Effector memory CD8-positive, alpha-beta T cell (primary cell): ENCODE measurements at regions not wholly inside any gene's neighbourhood (a gene's known extent, or its start where the extent isn't known, plus 50 kb on each side); places are given as distances from the start of the nearest gene placed in this dataset.

Source experiments
- ATAC-seq: fragments of 150-1000 bp; cut with Tn5 transposase; replicated peaks from 2 replicates; pipeline ENCODE4 v1.10.0; 2021; ENCODE audit warnings: mild to moderate bottlenecking, moderate library complexity
- DNase-seq, 3 experiments: peaks; one replicate each; pipeline ENCODE4 v3.0.0; 2021
- H3K27ac Mint-ChIP-seq, 2 donors: one replicate each; pipeline ENCODE4 v1.8.0; 2022; ENCODE audit warnings: mild to moderate bottlenecking in 2 of 2, mixed read lengths in 2 of 2, moderate library complexity in 2 of 2
- H3K27me3 Mint-ChIP-seq, 2 donors: one replicate each; pipeline ENCODE4 v1.8.0; 2022; ENCODE audit warnings: mixed read lengths in 2 of 2
- H3K36me3 Mint-ChIP-seq: one replicate; pipeline ENCODE4 v1.8.0; 2022; ENCODE audit warnings: mild to moderate bottlenecking, moderate library complexity, mixed read lengths; ENCODE audit not compliant: insufficient read depth
- H3K4me1 Mint-ChIP-seq, 2 donors: one replicate each; pipeline ENCODE4 v1.8.0; 2022; ENCODE audit warnings: low read depth in 2 of 2, mixed read lengths in 2 of 2
- H3K4me3 Mint-ChIP-seq, 2 donors: one replicate each; pipeline ENCODE4 v1.8.0; 2022; ENCODE audit warnings: mild to moderate bottlenecking in 2 of 2, mixed read lengths in 2 of 2, moderate library complexity in 2 of 2
- H3K9me3 Mint-ChIP-seq, 2 donors: one replicate each; pipeline ENCODE4 v1.8.0; 2022; ENCODE audit warnings: mixed read lengths in 2 of 2

- Mint-ChIP-seq H3K27me3 (no peaks in the 10 kb centered on the region), H3K9me3 (peaks cover 6 to 7% of the 10 kb centered on the region in 2 donors), H3K27ac (no peak overlapping the region), H3K36me3 (peaks cover under 1% of the 10 kb centered on the region), H3K4me3 (no peak overlapping the region), H3K4me1 (no peaks in the 10 kb centered on the region)
- no peak for DNase-seq
- ATAC-seq = no peak
These were observed 106.4 kb downstream of the IFI44 start for GRCh38 chr1:78755986-78756385.

GRCh38 chr1:78758506-78758905, 108.9 kb downstream of the IFI44 start:
- no peak for DNase-seq
- no peaks in the 10 kb centered on the region for H3K27me3 Mint-ChIP-seq
- no peaks in the 10 kb centered on the region for H3K36me3 Mint-ChIP-seq
- H3K4me1 Mint-ChIP-seq = no peaks in the 10 kb centered on the region
- H3K9me3 Mint-ChIP-seq = peaks cover 6 to 7% of the 10 kb centered on the region in 2 donors
- no peak overlapping the region for H3K27ac Mint-ChIP-seq
- H3K4me3 Mint-ChIP-seq = no peak overlapping the region
- ATAC-seq = no peak

DNA sequence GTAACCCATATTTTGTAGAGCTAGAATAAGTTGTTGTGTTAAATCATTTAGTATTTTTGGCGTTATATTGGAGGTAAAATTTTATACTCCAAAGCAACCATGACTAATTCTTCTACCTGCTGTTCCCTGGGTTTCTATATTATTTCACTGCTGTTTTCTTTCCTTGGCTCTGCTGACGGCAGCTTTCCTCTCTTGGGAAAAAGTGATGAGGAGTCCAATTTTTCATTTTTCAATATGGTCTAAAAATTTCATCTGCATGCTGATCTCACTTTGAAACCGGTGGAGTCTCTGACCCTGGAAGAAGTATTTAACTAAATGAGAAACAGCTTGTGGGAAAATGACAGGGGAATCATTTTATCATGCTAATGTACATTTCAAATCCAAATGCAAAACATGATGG, 110.2 kb downstream of the IFI44 start:
- Mint-ChIP-seq H3K4me3 (no peak overlapping the region), H3K27ac (no peak overlapping the region), H3K9me3 (peaks cover under 1 to 7% of the 10 kb centered on the region in 2 donors), H3K27me3 (no peaks in the 10 kb centered on the region), H3K4me1 (no peaks in the 10 kb centered on the region), H3K36me3 (no peaks in the 10 kb centered on the region)
- ATAC-seq = no peak
- no peak for DNase-seq

DNA sequence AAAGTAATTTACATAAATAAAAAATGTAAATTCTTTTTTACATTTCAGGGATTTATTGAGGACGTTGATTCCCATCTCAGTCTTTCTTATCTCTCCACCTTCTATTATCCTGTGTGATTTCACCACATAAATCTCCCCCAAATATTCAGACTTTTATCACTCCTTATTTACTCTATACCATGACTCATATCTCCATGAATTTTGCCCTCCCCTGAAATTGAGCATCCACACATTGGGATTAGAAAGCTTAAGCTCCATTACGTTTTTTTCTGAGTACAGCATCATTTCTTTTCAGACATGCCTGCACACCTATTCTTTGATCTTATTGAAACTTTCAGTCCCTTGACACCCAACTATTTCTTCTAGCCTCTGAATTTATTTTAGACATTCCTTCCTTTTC, 111.2 kb downstream of the IFI44 start:
- Mint-ChIP-seq H3K27me3 (no peaks in the 10 kb centered on the region), H3K9me3 (peaks cover 1 to 2% of the 10 kb centered on the region in 2 donors), H3K4me1 (no peaks in the 10 kb centered on the region), H3K36me3 (no peaks in the 10 kb centered on the region), H3K27ac (no peak overlapping the region), H3K4me3 (no peak overlapping the region)
- no peak for DNase-seq
- ATAC-seq = no peak

GRCh38 chr1:78762113-78762512, 112.5 kb downstream of the IFI44 start:
- Mint-ChIP-seq H3K4me1 (no peaks in the 10 kb centered on the region), H3K9me3 (peaks cover 0 to 1% of the 10 kb centered on the region in 2 donors), H3K27me3 (no peaks in the 10 kb centered on the region), H3K27ac (no peak overlapping the region), H3K36me3 (no peaks in the 10 kb centered on the region), H3K4me3 (no peak overlapping the region)
- ATAC-seq (no peak), DNase-seq (no peak)

DNA sequence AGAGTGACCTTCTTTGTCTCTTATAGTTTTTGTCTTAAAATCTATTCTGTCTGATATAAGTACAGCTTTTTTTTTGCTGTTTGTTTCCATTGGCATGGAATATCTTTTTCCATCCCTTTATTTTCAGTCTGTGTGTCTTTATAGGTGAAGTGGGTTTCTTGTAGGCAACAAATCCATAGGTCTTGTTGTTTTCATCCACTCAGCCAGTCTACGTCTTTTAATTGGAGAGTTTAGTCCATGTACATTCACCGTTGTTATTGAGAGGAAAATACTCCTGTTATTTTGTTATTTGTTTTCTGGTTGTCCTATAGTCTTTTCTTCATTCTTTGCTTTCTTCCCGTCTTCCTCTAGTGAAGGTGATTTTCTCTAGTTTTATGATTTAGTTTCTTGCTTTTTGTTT, 115.9 kb downstream of the IFI44 start:
- Mint-ChIP-seq H3K9me3 (peaks cover 0 to 1% of the 10 kb centered on the region in 2 donors), H3K4me3 (no peak overlapping the region), H3K27me3 (no peaks in the 10 kb centered on the region), H3K36me3 (no peaks in the 10 kb centered on the region), H3K27ac (no peak overlapping the region), H3K4me1 (no peaks in the 10 kb centered on the region)
- ATAC-seq = no peak
- no peak for DNase-seq

DNA sequence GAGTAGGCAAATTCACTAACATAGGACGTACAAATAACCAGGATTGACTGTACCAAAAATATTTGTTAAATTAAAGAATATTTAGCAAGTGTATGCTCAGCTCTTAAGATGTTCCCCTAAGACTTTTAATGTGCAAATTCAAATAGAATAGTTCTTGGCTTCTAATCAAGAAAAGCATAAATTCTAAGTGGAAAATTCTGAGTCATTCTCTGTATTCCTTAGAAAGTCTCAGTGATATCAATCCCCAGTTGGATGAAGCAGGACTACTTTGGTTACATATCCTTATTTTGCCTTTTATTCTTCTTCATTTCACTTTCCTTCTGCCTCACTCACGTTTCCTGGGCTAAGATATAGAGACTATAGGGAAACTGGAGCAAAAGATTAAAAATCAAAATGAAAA, 130.2 kb downstream of the IFI44 start:
- no peaks in the 10 kb centered on the region for H3K4me1 Mint-ChIP-seq
- no peaks in the 10 kb centered on the region for H3K27me3 Mint-ChIP-seq
- H3K36me3 Mint-ChIP-seq = no peaks in the 10 kb centered on the region
- no peak for DNase-seq
- H3K27ac Mint-ChIP-seq = no peak overlapping the region
- H3K9me3 Mint-ChIP-seq = peaks cover 0 to 4% of the 10 kb centered on the region in 2 donors
- ATAC-seq = no peak
- no peak overlapping the region for H3K4me3 Mint-ChIP-seq

GRCh38 chr1:78787544-78787943, 137.9 kb downstream of the IFI44 start:
- DNase-seq = no peak
- no peaks in the 10 kb centered on the region for H3K4me1 Mint-ChIP-seq
- no peaks in the 10 kb centered on the region for H3K36me3 Mint-ChIP-seq
- no peaks in the 10 kb centered on the region for H3K27me3 Mint-ChIP-seq
- no peak overlapping the region for H3K27ac Mint-ChIP-seq
- no peak overlapping the region for H3K4me3 Mint-ChIP-seq
- H3K9me3 Mint-ChIP-seq = no peaks in the 10 kb centered on the region
- ATAC-seq = no peak

GRCh38 chr1:78790174-78790573, 140.5 kb downstream of the IFI44 start:
- ATAC-seq (no peak), DNase-seq (no peak)
- no peak overlapping the region for H3K27ac Mint-ChIP-seq
- no peaks in the 10 kb centered on the region for H3K36me3 Mint-ChIP-seq
- H3K9me3 Mint-ChIP-seq = no peaks in the 10 kb centered on the region
- H3K4me3 Mint-ChIP-seq = no peak overlapping the region
- H3K4me1 Mint-ChIP-seq = no peaks in the 10 kb centered on the region
- no peaks in the 10 kb centered on the region for H3K27me3 Mint-ChIP-seq

GRCh38 chr1:78792756-78793155, 143.1 kb downstream of the IFI44 start:
- DNase-seq = no peak
- H3K27ac Mint-ChIP-seq = no peak overlapping the region
- H3K4me3 Mint-ChIP-seq = no peak overlapping the region
- H3K27me3 Mint-ChIP-seq = no peaks in the 10 kb centered on the region
- no peaks in the 10 kb centered on the region for H3K9me3 Mint-ChIP-seq
- ATAC-seq = no peak
- no peaks in the 10 kb centered on the region for H3K36me3 Mint-ChIP-seq
- no peaks in the 10 kb centered on the region for H3K4me1 Mint-ChIP-seq

- DNase-seq (no peak), ATAC-seq (no peak)
- H3K27ac Mint-ChIP-seq = no peak overlapping the region
- no peaks in the 10 kb centered on the region for H3K36me3 Mint-ChIP-seq
- H3K27me3 Mint-ChIP-seq = no peaks in the 10 kb centered on the region
- no peaks in the 10 kb centered on the region for H3K9me3 Mint-ChIP-seq
- H3K4me1 Mint-ChIP-seq = no peaks in the 10 kb centered on the region
- no peak overlapping the region for H3K4me3 Mint-ChIP-seq
These were observed 147.6 kb downstream of the IFI44 start for GRCh38 chr1:78797108-78797781.

DNA sequence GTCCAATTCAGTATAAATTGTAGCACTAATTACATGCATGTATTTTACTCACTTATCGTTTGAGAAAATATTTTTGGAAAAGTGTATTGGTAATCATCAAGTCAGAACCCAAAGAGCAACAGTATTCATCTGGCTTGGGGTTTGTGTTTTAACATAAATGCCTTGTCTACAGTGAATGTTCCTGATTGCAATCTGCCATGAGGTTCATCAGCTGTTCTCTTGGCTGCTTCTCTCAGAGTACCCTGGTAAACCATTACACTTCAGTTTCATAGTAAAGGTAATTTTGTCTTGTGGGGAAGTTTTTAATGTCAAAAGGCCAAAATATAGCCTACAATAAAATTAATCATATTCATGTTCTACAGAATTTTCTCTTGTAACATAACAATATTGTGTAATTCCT, 150.3 kb downstream of the IFI44 start:
- H3K4me1 Mint-ChIP-seq = no peaks in the 10 kb centered on the region
- DNase-seq (no peak), ATAC-seq (no peak)
- no peaks in the 10 kb centered on the region for H3K36me3 Mint-ChIP-seq
- H3K27ac Mint-ChIP-seq = no peak overlapping the region
- no peaks in the 10 kb centered on the region for H3K27me3 Mint-ChIP-seq
- H3K4me3 Mint-ChIP-seq = no peak overlapping the region
- H3K9me3 Mint-ChIP-seq = no peaks in the 10 kb centered on the region

DNA sequence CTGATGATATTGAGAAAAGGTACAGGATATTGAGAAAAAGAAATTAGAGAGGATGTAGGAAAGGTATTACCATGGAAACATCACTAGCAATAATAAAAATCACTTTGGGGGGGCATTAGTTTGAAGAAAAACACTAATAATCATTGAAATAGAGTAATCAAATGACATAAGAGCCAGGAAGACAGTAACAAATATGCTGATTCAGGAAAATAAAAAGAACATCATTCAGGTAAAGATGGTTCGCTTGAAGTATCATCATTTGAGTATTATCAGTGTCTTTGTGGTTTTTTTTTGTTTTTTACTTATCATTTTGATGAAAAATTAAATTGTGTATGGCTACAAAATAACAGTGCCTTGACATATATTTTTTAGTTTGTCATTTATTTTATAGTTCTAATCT, 164.5 kb downstream of the IFI44 start:
- no peak overlapping the region for H3K4me3 Mint-ChIP-seq
- DNase-seq (no peak), ATAC-seq (no peak)
- peaks cover 0 to 7% of the 10 kb centered on the region in 2 donors for H3K9me3 Mint-ChIP-seq
- no peaks in the 10 kb centered on the region for H3K4me1 Mint-ChIP-seq
- no peak overlapping the region for H3K27ac Mint-ChIP-seq
- H3K27me3 Mint-ChIP-seq = no peaks in the 10 kb centered on the region
- H3K36me3 Mint-ChIP-seq = no peaks in the 10 kb centered on the region

- Mint-ChIP-seq H3K27me3 (no peaks in the 10 kb centered on the region), H3K4me1 (no peaks in the 10 kb centered on the region), H3K27ac (no peak overlapping the region), H3K9me3 (no peaks in the 10 kb centered on the region), H3K36me3 (no peaks in the 10 kb centered on the region), H3K4me3 (no peak overlapping the region)
- ATAC-seq (no peak), DNase-seq (no peak)
These were observed 175.9 kb downstream of the IFI44 start for GRCh38 chr1:78825561-78825960.

GRCh38 chr1:78829644-78830043, 176.9 kb downstream of the ADGRL4 start:
- ATAC-seq = no peak
- Mint-ChIP-seq H3K4me1 (no peaks in the 10 kb centered on the region), H3K36me3 (no peaks in the 10 kb centered on the region), H3K27me3 (no peaks in the 10 kb centered on the region), H3K4me3 (no peak overlapping the region), H3K27ac (no peak overlapping the region), H3K9me3 (peaks cover 0 to 6% of the 10 kb centered on the region in 2 donors)
- no peak for DNase-seq
